GM23338 (cell line): ENCODE measurements at regions not wholly inside any gene's neighbourhood (a gene's known extent, or its start where the extent isn't known, plus 50 kb on each side); places are given as distances from the start of the nearest gene placed in this dataset.

Experiments
- ATAC-seq: fragments of 200-7000 bp; cut with Tn5 transposase; 3 replicates; pipeline ENCODE4 v1.9.1; 2020
- DNase-seq: peaks from one replicate; pipeline ENCODE4 v3.0.0-alpha.2; 2015; ENCODE audit warnings: low spot score
- H2AFZ ChIP-seq: fragments of 200-600 bp; sonication (generic); 2 replicates; pipeline ENCODE4 v1.8.0; 2016; ENCODE audit warnings: antibody characterized with exemption, mild to moderate bottlenecking, moderate library complexity
- H3F3A ChIP-seq: fragments of 200-600 bp; sonication (generic); replicated peaks from 2 replicates; pipeline ENCODE4 v1.8.0; 2017; ENCODE audit warnings: antibody characterized with exemption, mixed run types, low read depth
- H3K27ac ChIP-seq: fragments of 200-600 bp; sonication (generic); 2 replicates; pipeline ENCODE4 v1.6.1; 2016; ENCODE audit warnings: low read depth
- H3K27me3 ChIP-seq: fragments of 200-600 bp; sonication (generic); 2 replicates; pipeline ENCODE4 v1.8.0; 2016; ENCODE audit warnings: mild to moderate bottlenecking, mixed run types, moderate library complexity; ENCODE audit not compliant: insufficient read depth
- H3K36me3 ChIP-seq: fragments of 200-600 bp; sonication (generic); 2 replicates; pipeline ENCODE4 v1.8.0; 2016; ENCODE audit warnings: mild to moderate bottlenecking; ENCODE audit not compliant: insufficient read depth
- H3K4me1 ChIP-seq: fragments of 200-600 bp; sonication (generic); 2 replicates; pipeline ENCODE4 v1.8.0; 2016; ENCODE audit warnings: mild to moderate bottlenecking, moderate library complexity; ENCODE audit not compliant: insufficient read depth
- H3K4me2 ChIP-seq: fragments of 200-600 bp; sonication (generic); 2 replicates; pipeline ENCODE4 v1.7.1; 2017; ENCODE audit warnings: mixed run types
- H3K4me3 ChIP-seq: fragments of 200-600 bp; sonication (generic); 2 replicates; pipeline ENCODE4 v1.6.1; 2016; ENCODE audit warnings: mixed run types
- H3K79me2 ChIP-seq: fragments of 200-600 bp; sonication (generic); replicated peaks from 2 replicates; pipeline ENCODE4 v1.8.0; 2017; ENCODE audit warnings: mild to moderate bottlenecking; ENCODE audit not compliant: insufficient read depth
- H3K9me2 ChIP-seq: fragments of 200-600 bp; sonication (generic); 2 replicates; pipeline ENCODE4 v1.8.0; 2017; ENCODE audit not compliant: insufficient read depth
- H4K20me1 ChIP-seq: fragments of 200-600 bp; sonication (generic); replicated peaks from 2 replicates; pipeline ENCODE4 v1.8.0; 2017; ENCODE audit warnings: mild to moderate bottlenecking; ENCODE audit not compliant: insufficient read depth
- H3K27ac Mint-ChIP-seq: 2 replicates; pipeline ENCODE4 v1.8.0; 2020; ENCODE audit warnings: inconsistent platforms, mild to moderate bottlenecking, moderate library complexity, mixed read lengths
- H3K27me3 Mint-ChIP-seq: 3 replicates; pipeline ENCODE4 v1.8.0; 2022; ENCODE audit warnings: low read depth, mild to moderate bottlenecking, moderate library complexity, mixed read lengths, inconsistent platforms; ENCODE audit not compliant: insufficient read depth, poor library complexity
- H3K36me3 Mint-ChIP-seq: 3 replicates; pipeline ENCODE4 v1.8.0; 2021; ENCODE audit warnings: low read depth, mild to moderate bottlenecking, inconsistent platforms, moderate library complexity, mixed read lengths
- H3K4me1 Mint-ChIP-seq: 3 replicates; pipeline ENCODE4 v1.8.0; 2020; ENCODE audit warnings: mild to moderate bottlenecking, inconsistent platforms, mixed read lengths
- H3K4me3 Mint-ChIP-seq: 3 replicates; pipeline ENCODE4 v1.8.0; 2021; ENCODE audit warnings: moderate library complexity, mild to moderate bottlenecking, inconsistent platforms, mixed read lengths
- H3K9me3 Mint-ChIP-seq: 3 replicates; pipeline ENCODE4 v1.8.0; 2020; ENCODE audit warnings: moderate library complexity, mild to moderate bottlenecking, inconsistent platforms, mixed read lengths
- CREB1 ChIP-seq: fragments of 250-450 bp; sonication (Bioruptor Pico); IDR thresholded peaks from 2 replicates; pipeline ENCODE4 v1.5.0; 2020; ENCODE audit warnings: low read depth, mild to moderate bottlenecking, moderate library complexity
- EZH2 ChIP-seq: fragments of 200-600 bp; sonication (generic); IDR thresholded peaks from one replicate; pipeline ENCODE4 v1.8.0; 2017; ENCODE audit warnings: antibody characterized with exemption, mild to moderate bottlenecking, low read depth; ENCODE audit not compliant: unreplicated experiment
- EZH2phosphoT487 ChIP-seq: fragments of 200-600 bp; sonication (generic); IDR thresholded peaks from one replicate; pipeline ENCODE4 v1.8.1; 2018; ENCODE audit warnings: antibody characterized with exemption; ENCODE audit not compliant: unreplicated experiment
- JUNB ChIP-seq: IDR thresholded peaks from one replicate; pipeline ENCODE4 v1.6.1; 2016; ENCODE audit warnings: antibody characterized with exemption; ENCODE audit not compliant: unreplicated experiment
- NANOG ChIP-seq: IDR thresholded peaks from 2 replicates; pipeline ENCODE4 v1.6.1; 2016; ENCODE audit warnings: antibody characterized with exemption, borderline replicate concordance
- POLR2AphosphoS5 ChIP-seq: IDR thresholded peaks from 2 replicates; pipeline ENCODE4 v1.6.1; 2016; ENCODE audit warnings: antibody characterized with exemption, low read depth
- STAT1 ChIP-seq: IDR thresholded peaks from one replicate; pipeline ENCODE4 v1.6.1; 2016; ENCODE audit warnings: antibody characterized with exemption; ENCODE audit not compliant: unreplicated experiment
- ZNF114 ChIP-seq: fragments of 250-450 bp; sonication (Bioruptor Pico); IDR thresholded peaks from 2 replicates; pipeline ENCODE4 v1.5.0; 2020; ENCODE audit warnings: mild to moderate bottlenecking, moderate library complexity
- ZNF331 ChIP-seq: fragments of 250-450 bp; sonication (Bioruptor Pico); IDR thresholded peaks from 2 replicates; pipeline ENCODE4 v1.5.0; 2020; ENCODE audit warnings: low read depth, mild to moderate bottlenecking, moderate library complexity
- TF ChIP-seq, protein P1 (sequence below): fragments of 250-450 bp; sonication (Bioruptor Pico); IDR thresholded peaks from 2 replicates; pipeline ENCODE4 v1.5.0; 2020; ENCODE audit warnings: mild to moderate bottlenecking, moderate library complexity
- TF ChIP-seq, protein P2 (sequence below): IDR thresholded peaks from 2 replicates; pipeline ENCODE4 v1.6.1; 2016; ENCODE audit warnings: antibody characterized with exemption
- TF ChIP-seq, protein P3 (sequence below): IDR thresholded peaks from one replicate; pipeline ENCODE4 v1.6.1; 2018; ENCODE audit warnings: antibody characterized with exemption; ENCODE audit not compliant: unreplicated experiment
- TF ChIP-seq, protein P4 (sequence below), 2 experiments: fragments of 200-600 bp in 1 of 2; sonication (generic) in 1 of 2; conservative IDR thresholded peaks; 2 replicates each; pipeline versions ENCODE4 v1.5.1 to v1.6.1; 2016 to 2017; ENCODE audit warnings: antibody characterized with exemption in 2 of 2, low read depth in 2 of 2, mild to moderate bottlenecking in 2 of 2, moderate library complexity in 1 of 2

DNA sequence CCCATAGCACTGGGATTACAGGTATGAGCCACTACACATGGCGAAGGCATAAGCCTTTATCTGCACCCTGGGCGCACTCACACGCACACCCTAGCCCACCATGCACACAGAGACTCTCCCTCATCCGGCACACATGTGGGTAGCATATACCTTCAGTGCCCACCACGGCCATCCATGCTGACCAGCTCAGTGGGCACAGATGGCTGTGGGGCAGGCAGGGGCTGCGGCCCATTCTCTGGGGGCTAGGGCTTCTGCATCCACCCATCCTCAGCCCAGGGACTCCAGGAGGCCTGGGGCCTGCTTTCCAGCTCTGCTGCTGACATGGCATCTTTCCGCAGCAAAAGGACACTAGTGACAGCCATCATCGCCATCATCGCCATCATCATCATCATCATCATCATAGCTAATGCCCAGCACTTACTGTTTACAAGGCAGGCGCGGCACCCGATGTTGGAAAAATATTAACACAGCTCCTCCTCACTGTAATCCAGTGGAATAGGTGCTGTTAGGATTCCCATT, 111.2 kb downstream of the NCOR2 start:
- Histone ChIP-seq H3K36me3 (no peaks in the 10 kb centered on the region), H3K4me1 (no peaks in the 10 kb centered on the region), H3K27ac (no peak overlapping the region), H3F3A (no peaks in the 10 kb centered on the region), H4K20me1 (peaks cover 3% of the 10 kb centered on the region; the same call in 1 of the 2 replicates), H3K4me3 (no peak overlapping the region), H3K9me2 (no peaks in the 10 kb centered on the region), H3K27me3 (no peaks in the 10 kb centered on the region), H3K79me2 (no peaks in the 10 kb centered on the region; the same call in none of the 2 replicates), H2AFZ (no peak overlapping the region), H3K4me2 (no peak overlapping the region)
- Mint-ChIP-seq H3K9me3 (no peaks in the 10 kb centered on the region; the same call in 2 of the 3 replicates), H3K27me3 (peaks cover 18% of the 10 kb centered on the region), H3K4me1 (peaks cover 10% of the 10 kb centered on the region), H3K27ac (no peak overlapping the region), H3K36me3 (peaks cover 21% of the 10 kb centered on the region), H3K4me3 (no peak overlapping the region)
- TF ChIP-seq, protein P1, sequence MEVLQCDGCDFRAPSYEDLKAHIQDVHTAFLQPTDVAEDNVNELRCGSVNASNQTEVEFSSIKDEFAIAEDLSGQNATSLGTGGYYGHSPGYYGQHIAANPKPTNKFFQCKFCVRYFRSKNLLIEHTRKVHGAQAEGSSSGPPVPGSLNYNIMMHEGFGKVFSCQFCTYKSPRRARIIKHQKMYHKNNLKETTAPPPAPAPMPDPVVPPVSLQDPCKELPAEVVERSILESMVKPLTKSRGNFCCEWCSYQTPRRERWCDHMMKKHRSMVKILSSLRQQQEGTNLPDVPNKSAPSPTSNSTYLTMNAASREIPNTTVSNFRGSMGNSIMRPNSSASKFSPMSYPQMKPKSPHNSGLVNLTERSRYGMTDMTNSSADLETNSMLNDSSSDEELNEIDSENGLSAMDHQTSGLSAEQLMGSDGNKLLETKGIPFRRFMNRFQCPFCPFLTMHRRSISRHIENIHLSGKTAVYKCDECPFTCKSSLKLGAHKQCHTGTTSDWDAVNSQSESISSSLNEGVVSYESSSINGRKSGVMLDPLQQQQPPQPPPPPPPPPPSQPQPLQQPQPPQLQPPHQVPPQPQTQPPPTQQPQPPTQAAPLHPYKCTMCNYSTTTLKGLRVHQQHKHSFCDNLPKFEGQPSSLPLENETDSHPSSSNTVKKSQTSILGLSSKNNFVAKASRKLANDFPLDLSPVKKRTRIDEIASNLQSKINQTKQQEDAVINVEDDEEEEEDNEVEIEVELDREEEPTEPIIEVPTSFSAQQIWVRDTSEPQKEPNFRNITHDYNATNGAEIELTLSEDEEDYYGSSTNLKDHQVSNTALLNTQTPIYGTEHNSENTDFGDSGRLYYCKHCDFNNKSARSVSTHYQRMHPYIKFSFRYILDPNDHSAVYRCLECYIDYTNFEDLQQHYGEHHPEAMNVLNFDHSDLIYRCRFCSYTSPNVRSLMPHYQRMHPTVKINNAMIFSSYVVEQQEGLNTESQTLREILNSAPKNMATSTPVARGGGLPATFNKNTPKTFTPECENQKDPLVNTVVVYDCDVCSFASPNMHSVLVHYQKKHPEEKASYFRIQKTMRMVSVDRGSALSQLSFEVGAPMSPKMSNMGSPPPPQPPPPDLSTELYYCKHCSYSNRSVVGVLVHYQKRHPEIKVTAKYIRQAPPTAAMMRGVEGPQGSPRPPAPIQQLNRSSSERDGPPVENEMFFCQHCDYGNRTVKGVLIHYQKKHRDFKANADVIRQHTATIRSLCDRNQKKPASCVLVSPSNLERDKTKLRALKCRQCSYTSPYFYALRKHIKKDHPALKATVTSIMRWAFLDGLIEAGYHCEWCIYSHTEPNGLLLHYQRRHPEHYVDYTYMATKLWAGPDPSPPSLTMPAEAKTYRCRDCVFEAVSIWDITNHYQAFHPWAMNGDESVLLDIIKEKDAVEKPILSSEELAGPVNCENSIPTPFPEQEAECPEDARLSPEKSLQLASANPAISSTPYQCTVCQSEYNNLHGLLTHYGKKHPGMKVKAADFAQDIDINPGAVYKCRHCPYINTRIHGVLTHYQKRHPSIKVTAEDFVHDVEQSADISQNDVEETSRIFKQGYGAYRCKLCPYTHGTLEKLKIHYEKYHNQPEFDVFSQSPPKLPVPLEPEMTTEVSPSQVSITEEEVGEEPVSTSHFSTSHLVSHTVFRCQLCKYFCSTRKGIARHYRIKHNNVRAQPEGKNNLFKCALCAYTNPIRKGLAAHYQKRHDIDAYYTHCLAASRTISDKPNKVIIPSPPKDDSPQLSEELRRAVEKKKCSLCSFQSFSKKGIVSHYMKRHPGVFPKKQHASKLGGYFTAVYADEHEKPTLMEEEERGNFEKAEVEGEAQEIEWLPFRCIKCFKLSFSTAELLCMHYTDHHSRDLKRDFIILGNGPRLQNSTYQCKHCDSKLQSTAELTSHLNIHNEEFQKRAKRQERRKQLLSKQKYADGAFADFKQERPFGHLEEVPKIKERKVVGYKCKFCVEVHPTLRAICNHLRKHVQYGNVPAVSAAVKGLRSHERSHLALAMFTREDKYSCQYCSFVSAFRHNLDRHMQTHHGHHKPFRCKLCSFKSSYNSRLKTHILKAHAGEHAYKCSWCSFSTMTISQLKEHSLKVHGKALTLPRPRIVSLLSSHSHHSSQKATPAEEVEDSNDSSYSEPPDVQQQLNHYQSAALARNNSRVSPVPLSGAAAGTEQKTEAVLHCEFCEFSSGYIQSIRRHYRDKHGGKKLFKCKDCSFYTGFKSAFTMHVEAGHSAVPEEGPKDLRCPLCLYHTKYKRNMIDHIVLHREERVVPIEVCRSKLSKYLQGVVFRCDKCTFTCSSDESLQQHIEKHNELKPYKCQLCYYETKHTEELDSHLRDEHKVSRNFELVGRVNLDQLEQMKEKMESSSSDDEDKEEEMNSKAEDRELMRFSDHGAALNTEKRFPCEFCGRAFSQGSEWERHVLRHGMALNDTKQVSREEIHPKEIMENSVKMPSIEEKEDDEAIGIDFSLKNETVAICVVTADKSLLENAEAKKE (CRISPR knock-in tag), result no peak
- TF ChIP-seq ZNF331 (no peak), CREB1 (CRISPR knock-in tag) (no peak), ZNF114 (CRISPR knock-in tag) (no peak), POLR2AphosphoS5 (no peak), JUNB (no peak), EZH2phosphoT487 (no peak), STAT1 (no peak), EZH2 (no peak), NANOG (no peak)
- TF ChIP-seq, protein P2, sequence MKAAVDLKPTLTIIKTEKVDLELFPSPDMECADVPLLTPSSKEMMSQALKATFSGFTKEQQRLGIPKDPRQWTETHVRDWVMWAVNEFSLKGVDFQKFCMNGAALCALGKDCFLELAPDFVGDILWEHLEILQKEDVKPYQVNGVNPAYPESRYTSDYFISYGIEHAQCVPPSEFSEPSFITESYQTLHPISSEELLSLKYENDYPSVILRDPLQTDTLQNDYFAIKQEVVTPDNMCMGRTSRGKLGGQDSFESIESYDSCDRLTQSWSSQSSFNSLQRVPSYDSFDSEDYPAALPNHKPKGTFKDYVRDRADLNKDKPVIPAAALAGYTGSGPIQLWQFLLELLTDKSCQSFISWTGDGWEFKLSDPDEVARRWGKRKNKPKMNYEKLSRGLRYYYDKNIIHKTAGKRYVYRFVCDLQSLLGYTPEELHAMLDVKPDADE, result no peak
- TF ChIP-seq, protein P3, sequence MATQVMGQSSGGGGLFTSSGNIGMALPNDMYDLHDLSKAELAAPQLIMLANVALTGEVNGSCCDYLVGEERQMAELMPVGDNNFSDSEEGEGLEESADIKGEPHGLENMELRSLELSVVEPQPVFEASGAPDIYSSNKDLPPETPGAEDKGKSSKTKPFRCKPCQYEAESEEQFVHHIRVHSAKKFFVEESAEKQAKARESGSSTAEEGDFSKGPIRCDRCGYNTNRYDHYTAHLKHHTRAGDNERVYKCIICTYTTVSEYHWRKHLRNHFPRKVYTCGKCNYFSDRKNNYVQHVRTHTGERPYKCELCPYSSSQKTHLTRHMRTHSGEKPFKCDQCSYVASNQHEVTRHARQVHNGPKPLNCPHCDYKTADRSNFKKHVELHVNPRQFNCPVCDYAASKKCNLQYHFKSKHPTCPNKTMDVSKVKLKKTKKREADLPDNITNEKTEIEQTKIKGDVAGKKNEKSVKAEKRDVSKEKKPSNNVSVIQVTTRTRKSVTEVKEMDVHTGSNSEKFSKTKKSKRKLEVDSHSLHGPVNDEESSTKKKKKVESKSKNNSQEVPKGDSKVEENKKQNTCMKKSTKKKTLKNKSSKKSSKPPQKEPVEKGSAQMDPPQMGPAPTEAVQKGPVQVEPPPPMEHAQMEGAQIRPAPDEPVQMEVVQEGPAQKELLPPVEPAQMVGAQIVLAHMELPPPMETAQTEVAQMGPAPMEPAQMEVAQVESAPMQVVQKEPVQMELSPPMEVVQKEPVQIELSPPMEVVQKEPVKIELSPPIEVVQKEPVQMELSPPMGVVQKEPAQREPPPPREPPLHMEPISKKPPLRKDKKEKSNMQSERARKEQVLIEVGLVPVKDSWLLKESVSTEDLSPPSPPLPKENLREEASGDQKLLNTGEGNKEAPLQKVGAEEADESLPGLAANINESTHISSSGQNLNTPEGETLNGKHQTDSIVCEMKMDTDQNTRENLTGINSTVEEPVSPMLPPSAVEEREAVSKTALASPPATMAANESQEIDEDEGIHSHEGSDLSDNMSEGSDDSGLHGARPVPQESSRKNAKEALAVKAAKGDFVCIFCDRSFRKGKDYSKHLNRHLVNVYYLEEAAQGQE, result no peak
- TF ChIP-seq, protein P4, sequence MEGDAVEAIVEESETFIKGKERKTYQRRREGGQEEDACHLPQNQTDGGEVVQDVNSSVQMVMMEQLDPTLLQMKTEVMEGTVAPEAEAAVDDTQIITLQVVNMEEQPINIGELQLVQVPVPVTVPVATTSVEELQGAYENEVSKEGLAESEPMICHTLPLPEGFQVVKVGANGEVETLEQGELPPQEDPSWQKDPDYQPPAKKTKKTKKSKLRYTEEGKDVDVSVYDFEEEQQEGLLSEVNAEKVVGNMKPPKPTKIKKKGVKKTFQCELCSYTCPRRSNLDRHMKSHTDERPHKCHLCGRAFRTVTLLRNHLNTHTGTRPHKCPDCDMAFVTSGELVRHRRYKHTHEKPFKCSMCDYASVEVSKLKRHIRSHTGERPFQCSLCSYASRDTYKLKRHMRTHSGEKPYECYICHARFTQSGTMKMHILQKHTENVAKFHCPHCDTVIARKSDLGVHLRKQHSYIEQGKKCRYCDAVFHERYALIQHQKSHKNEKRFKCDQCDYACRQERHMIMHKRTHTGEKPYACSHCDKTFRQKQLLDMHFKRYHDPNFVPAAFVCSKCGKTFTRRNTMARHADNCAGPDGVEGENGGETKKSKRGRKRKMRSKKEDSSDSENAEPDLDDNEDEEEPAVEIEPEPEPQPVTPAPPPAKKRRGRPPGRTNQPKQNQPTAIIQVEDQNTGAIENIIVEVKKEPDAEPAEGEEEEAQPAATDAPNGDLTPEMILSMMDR (conservative IDR thresholded peaks at IDR 0.05; ENCODE audit: low read depth in 2 of 2), result no peak
- no peak for ATAC-seq
- DNase-seq, result no peak
